IPS-NIHi7 (cell line): ENCODE measurements at regions not wholly inside any gene's neighbourhood (a gene's known extent, or its start where the extent isn't known, plus 50 kb on each side); places are given as distances from the start of the nearest gene placed in this dataset.
A peak's percentile ranks its signal among the peaks of the same experiment; 100 is the strongest.

Experiments
- DNase-seq: peaks from one replicate; pipeline ENCODE4 v3.0.0; 2012; ENCODE audit warnings: mixed read lengths; ENCODE audit errors: extremely low spot score

DNA sequence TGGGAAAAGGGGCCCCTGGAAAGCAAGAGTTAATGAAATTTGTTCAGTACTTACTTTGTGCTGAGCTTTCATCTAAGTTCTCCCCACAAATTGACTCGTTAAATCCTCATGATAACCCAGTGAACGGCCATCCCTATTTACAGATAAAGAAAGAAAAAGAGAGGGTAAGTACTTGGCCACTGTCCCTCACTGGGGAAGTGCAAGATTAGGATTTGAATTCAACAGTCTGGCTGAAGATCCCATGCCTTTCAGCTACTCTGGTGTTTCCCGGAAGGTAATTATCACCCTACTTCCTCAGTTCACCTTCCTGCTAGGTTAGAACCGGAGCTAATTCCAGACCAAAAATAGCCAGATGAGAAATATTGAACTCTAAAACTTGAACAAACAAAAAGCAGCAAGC, 269.2 kb upstream of the TLE4 start:
- no peak for DNase-seq

DNA sequence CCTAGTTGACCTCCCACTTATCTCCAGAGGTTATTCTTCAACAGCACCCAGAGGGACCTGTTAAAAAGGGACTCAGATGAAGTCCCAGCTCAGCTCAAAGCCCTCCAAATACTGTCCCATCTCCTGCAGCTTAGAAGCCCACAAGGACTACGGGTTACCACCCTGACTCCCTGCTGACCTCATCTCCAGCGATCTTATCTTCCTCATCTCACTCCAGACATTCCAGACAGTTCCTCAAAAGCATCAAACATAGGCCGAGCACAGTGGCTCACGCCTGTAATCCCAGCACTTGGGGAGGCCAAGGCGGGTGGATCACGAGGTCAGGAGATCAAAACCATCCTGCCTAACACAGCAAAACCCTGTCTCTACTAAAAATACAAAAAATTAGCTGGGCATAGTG, 263.8 kb upstream of the TLE4 start:
- no peak for DNase-seq

DNA sequence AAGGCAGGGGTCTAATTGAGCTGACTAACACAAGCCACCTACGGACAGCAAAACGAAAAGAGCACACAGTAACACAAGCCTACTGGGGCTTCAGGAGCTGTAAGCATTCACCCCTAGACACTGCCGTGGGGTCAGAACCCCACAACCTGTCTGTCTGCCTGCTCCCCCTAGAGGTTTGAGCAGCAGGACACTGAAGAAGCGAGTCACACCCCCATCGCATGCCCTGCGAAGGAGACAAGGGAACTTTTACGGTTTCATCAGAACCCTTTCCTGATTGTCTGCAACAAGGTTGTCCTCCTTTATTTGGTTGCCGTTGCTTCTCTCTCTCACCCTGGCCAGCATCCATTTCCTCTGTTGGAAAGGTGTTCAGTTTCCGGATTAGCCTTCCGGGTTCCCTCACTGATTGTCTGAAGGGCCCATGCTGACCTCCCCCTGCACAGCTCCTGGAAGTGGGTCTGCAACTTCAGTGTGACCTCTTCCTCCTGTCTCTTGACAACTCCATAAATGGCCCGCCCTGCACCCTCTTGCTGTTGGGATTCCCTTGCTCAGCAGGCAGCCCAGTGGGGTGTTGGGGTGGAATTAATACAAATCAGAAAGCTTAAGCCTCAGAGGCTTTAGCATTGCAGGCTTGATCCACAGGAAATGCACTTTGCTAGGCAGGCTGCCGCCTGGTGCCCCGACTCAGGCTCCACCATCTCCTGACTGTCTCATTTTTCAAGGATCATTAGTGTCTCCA, 258.9 kb upstream of the TLE4 start:
- DNase-seq: no peak

DNA sequence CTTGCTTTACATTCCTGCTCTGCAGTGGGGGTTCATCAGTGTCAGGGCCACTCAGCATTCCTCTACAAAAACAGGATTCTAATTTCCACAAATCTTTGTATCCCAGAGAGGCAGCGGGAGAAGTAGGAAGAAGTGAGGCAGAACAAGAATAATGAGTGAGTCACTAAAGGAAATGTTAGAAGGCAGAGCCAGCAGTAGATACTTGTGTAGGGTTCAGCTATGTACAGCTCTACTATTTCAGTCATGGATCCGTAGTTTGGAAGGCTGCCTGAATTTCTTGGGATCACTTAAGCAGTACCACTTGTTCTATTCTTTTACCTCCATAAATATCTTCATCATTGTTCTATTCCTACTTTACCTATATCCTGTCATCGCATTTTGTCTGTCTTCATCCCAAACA, 246.3 kb upstream of the TLE4 start:
- no peak for DNase-seq

DNA sequence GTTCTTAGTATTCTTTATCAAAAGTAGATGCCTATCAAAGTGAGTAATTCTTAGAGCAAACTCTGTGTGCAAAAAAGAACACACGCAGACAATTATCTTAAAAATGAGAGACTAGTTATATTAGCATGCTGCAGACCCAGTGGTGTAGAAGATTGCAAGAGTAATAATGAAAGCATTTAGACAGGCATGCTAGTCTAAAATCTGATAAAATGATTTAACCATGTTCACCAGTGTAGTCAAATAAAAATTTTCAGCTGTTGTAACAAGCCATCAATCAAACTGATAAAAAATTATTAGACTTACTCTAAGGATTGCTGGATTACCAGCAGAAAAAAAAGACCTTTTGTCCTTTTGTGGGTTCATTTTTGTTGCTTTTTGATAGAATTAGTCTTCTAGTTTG, 241.9 kb upstream of the TLE4 start:
- no peak for DNase-seq

DNA sequence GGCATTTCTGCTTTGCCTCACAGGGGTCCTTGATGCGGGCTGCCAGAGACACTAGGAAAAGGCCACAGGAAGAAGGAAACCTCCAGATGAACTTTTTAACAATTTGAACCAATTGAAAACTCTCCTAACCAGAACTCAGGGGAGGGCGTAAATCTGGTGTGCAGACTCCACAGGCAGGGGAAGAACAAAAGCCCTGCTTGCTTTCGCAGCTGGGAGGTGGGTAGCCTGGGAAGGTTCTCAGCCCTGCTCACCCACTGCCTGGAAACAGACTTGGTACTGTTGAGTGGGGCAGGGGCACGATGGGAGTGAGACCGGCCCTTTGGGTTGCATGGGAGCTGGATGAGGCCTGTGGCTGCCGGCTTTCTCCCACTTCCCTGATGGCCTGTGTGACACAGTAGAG, 237.8 kb upstream of the TLE4 start:
- no peak for DNase-seq

DNA sequence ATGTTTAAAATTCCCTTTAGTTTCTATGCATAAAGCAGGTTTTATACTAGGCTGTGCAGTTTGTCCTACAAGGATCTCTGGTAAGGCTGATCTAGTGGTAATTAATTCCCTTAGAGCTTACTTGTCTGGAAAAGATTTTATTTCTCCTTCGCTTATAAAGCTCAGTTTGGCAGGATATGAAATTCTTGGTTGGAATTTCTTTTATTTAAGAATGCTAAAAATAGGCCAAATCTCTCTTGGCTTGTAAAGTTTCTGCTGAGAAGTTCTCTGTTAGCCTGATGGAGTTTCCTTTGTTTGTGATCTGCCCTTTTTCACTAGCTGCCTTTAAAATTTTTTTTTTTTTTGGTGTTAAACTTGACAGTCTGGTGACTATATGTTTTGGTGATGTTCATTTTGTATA, 237.1 kb upstream of the TLE4 start:
- no peak for DNase-seq

DNA sequence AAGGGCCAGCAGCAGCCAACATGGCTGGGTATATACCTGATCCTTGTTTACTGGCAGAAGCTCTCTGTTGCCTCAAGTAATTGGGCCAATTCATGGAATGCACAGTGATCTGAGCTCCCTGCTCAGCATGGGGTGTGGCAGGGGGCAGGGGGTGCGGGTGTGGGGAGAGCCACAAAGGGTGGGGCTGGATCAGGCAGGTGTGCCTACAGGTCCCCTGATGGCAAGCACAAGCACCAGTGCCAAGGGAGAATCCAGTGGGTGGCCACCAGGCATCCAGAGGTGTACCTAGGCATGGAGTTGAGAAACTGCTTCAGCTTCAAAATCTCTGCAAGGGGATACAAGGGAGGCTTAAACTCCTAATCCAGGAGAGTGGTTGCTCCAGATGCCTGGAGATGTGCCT, 235.8 kb upstream of the TLE4 start:
- no peak for DNase-seq

DNA sequence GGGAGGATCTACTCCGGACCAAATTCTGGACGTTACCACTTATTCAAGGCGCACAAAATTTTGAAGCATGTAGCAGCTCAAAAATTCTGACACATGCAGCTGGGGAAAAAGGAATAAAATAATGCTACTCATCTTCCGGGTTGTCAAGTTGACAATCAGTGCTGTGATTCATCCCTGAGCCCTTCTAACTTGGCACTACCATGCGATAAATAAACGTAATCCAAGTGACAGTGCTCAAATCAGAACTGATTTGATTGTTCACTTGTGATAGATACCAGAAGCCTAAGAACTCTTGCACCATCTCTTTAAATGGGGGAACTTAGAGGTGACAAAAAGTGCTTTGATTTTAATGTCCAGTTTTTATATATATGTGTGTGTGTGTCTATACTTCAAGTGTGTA, 230.2 kb upstream of the TLE4 start:
- no peak for DNase-seq

DNA sequence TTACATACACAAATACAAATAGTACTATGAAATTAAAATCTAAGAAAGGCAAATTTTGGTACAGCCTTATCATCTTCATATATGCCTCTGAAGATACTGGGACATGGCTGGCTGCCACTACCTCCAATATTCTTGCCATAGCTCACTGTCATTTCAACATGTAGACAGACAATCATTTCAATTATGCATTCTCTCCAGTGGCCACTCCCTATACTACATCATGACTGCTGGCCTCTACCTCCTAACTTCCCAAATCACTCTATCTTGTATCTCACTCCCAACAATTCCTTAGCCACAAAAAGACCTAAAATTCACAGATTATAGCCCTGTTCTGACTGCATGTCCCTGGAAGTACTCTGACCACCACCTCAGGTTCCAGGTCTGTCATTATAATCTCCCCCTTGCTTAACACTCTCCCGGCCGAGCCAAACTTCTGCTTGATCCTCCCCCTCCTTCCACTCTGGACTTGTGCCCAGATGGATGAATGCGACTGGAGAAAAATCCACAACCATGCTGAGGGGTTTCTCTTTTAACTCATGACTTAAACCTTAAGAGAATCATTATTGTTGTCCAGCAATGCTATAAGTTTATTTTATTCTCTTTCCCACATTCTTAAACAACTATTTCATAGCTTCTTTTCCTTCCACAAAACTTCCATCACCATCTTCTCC, 225.3 kb upstream of the TLE4 start:
- no peak for DNase-seq

DNA sequence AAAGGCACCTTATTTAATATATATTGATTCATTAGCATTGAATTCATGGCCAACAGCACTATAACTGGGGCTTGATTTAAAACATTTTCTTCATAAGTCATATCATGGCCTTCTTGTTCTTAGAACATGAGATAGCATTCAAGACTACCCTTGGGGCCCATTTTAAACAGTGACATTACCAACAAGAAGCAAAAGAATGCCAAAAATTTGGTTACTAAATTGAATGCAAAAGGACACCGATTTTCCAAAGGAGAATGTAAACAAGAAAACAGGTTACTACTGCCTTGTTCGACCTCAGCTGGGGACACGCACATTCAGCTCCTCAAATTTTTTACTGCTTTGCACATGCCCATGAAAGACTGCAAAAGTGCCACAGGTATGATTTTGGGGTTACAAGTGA, 219.4 kb upstream of the TLE4 start:
- no peak for DNase-seq

DNA sequence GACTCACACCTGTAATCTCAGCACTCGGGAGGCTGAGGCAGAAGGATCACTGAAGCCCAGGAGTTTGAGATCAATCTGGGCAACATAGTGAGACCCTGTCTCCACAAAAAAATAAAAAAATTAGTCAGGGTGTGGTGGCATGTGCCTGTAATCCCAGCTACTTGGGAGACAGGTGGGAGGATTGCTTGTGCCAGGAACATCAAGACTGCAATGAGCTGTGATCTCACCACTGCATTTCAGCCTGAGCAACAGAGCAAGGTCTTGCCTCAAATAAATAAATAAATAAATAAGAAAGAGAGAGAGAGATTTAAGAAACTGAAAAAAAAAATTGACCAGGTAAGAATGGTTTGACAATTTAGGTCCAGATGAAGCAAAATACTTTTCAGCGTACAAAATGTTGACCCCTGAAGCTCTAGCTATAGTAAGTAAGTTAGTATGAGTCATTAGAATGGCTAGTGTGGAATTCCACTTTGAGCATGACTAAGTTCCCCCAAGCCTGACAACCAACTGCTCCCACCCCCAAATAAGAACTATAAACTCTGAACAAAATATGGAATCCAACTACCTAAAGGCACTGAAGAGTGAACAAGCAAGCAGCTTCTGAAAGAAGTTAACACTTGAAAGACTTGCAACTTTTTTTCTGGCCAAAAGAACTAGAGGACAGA, 217.8 kb upstream of the TLE4 start:
- DNase-seq: no peak

DNA sequence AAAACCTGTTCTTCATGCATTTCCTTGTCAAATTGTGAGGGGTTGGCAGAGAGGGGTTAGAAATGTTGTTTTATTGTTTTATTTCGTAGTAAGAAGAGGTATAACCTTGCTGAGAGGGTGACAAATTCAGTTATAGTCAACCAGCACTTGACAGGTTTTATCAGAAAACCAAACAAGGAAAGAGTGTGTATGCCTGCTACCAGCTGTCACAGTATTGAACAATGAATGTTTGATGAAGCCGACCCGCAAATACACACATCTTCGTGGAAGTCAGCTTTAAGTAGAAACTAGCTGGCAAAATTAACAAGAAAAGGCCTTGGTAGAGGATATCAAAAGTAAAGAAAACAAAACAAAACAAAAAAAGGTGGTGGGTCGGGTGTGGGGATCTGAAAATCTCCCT, 214.6 kb upstream of the TLE4 start:
- no peak for DNase-seq

DNA sequence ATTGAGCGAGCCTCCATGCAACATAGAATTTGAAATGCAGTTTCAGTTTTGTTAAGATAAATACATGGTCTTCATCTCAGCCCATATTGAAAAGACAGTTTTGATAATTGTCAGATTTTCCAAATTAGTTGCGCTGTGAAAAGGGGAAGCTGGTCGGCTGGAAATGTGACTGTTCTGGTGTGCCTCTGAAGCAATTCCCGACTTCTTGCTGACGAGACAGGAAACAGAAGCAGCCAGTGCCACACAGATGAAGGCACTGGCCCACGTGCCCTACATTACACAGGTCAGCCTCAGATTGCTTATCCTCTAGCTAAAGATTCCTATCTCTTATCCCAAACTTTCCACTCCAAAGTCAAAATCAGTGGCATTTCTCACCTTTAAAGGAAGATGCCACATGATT, 214.1 kb upstream of the TLE4 start:
- no peak for DNase-seq

DNA sequence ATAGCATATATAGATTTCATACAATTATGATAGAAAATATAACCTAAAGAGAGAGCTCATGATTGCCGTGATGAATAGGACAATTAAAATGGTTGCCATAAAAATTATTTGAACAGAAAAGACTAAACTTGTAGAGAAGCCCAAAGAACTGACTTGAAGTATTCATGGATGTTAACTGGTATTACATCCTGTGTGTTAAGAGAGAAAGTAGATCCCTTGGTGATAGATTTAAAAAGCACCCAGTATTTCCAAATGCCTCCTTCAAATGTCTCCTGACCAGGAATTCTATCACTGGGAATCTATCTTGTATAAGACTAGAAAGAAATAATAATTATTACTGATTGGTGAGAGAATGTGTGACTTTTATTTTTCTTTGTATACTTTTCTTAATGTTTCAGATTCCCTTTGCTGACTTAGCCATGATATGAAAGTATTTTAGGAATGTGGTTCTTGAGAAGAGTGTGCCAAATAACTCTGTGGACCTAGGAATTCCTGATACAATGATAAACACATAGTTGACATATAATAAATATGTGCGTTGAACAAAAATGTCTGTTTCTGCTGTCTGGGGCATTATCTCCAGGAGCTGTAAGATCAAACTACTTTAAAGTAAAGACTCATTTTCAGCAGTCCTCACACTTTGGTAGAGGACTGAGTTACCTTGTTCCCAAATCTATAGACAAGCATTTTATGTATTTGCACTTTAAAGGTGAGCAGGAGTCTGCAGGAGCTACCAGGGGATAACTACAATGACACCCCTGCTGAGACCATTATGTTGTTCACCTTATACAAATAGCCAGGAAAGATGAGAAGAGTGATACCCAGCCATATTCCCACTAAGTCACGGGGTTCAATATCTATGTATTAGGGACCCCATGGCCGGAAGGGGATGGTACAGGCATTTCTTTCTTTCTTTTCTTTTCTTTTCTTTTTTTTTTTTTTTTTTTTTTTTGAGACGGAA, 211.1 kb upstream of the TLE4 start:
- peak; percentile 22 for DNase-seq

DNA sequence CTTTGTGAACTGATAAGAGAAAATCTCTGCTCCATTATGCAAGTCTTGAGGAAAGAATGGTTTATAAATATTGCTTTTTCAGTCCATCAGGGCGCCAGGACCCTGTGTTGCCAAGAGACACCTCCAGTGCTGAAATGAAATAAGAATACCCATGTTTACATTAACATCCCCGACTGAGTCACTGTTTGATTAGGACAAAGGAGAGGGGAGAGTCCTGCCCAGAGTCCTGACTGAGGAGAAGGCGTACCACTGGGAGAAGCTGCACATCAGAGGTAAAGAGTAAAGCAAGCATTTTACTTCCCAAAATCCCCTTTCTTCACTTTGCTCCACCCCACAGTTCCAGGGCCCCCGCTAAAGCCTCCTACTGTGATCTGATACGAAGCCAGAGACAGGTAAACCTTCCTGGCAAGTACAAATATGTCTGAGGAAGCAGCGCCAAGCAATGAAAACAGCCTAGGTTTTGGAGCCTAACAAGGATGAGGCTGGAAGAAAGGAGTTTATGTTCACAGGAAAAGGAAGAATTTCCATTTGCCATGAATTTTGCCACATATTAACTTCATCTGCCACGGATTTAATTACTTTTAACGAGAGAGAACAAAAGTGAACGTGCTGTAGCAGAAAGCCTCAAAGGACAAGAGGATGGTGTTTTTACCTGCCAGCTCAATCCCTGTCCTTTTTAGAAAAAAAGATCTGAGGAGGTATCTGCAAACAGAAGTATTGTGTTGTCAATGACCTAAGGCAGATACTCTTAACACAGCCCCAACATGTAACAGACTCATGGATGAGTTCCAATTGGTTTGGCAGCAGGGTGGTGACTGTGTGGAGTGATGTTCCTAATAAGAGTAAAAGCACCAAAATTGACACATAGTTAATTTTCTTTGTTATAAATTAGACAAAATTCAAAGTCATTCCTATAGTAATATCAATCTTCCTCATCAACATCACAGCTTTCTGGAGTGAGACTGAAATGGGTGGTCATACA, 209.4 kb upstream of the TLE4 start:
- DNase-seq: peak; percentile 62

DNA sequence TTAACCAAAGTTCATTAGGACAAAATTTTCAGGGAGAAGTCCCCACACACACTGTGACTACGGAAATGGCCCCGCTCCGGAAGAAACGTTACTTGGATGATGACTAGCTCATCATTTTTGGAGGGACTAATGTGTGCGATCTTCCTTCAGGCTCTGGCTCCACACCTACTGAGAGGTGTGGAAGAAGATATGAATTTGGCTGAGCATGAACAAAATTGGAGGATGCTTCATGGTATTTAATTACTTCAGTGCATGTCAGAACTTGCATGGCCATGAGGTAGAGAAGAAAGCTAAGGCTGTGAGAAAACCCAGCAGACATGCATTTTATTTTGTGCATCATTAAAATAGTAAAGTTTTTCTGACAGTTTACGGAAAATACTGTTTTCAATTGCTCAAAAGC, 202.1 kb upstream of the TLE4 start:
- no peak for DNase-seq

DNA sequence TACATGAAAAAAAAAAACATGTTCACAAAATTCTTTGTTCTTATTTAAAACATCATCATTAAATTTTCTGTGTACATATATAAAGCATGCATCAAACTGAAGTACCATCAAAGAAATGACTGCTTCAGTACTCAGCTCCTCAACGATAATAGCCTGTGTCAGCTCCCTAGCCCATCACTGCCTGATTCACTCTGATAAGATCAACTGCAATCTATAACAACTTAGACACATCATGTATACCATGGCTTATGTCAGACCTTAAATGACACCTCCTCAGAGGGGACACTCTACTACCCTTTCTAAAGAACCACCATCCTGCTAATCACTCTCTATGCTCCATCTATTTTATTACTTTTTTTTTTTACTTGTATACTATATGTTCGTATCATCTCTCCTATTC, 200.5 kb upstream of the TLE4 start:
- DNase-seq: no peak

DNA sequence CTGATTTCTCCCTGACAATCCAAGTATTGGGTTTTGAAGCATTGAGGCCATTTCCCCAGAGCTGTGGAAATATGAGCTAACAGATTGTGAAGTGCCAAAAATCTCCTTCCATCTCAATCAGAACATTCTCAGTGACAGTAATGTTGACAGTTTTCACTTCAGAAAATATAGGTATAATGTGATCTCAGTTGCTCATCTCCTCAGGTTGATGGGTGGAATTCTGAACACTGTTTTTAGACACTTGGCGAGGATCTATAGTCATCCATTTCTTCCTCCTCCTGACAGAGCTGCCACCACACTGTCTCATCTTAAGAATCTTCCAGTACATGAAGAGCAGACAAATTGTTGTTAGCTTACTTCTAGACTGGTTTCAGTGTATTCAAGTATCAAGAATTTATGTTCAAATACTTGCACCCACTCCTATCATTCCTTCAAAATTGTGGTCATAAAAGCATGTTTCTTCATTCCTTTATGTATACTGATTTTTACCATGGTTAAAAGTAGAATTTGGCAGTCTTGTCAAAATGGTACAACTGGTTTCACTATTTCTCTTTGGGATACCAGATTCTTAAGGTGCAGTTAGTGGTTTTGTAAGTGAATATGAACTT, 199.7 kb upstream of the TLE4 start:
- no peak for DNase-seq

DNA sequence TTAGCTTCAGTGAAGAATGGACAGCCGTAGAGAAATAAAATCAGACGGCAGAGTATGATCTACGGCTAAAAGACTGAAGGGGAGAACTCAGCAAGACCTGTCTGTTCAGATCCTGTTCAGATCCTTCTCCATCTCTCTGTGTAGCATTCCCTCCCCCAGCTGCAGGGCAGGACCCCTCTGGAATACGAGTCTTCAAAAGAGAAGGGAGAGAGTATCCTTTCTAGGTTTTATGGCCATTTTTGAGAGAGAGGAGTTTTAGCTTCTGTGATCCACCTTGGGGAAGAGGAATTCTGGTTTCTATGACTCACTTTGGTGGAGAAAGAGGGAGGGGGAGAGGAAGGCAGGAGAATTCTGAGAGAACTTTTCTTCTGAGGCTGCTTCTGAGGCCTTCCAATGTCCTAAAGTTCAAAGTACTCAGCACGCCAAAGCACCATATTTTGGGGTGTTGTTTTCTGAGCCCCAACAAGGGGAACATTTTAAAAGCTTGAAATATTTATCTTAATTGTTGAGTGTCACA, 194.4 kb upstream of the TLE4 start:
- DNase-seq: no peak
